Stomach (tissue), 4 donors: ENCODE measurements at regions not wholly inside any gene's neighbourhood (a gene's known extent, or its start where the extent isn't known, plus 50 kb on each side); places are given as distances from the start of the nearest gene placed in this dataset.

ENCODE experiments used
- CTCF ChIP-seq, 7 experiments: fragments of 450-650 bp in 4 of 7; fragments of 200-600 bp in 3 of 7; sonication (generic) in 3 of 7; IDR thresholded peaks; one replicate each; pipeline ENCODE4 v1.5.1; 2016 to 2019; ENCODE audit warnings: antibody characterized with exemption in 7 of 7, control low read depth in 2 of 7, mild to moderate bottlenecking in 1 of 7
- EP300 ChIP-seq: sonication (generic); formaldehyde crosslinking; IDR thresholded peaks from one replicate; pipeline ENCODE4 v1.6.1; 2017; ENCODE audit warnings: antibody characterized with exemption
- POLR2A ChIP-seq, 4 donors: fragments of 450-650 bp; IDR thresholded peaks; one replicate each; pipeline ENCODE4 v1.6.1; 2016; ENCODE audit warnings: antibody characterized with exemption in 4 of 4, control low read depth in 2 of 4, mild to moderate bottlenecking in 1 of 4, moderate library complexity in 1 of 4
- POLR2AphosphoS5 ChIP-seq, 3 donors: sonication (generic); formaldehyde crosslinking; IDR thresholded peaks; one replicate each; pipeline ENCODE4 v1.6.1; 2016; ENCODE audit warnings: antibody characterized with exemption in 3 of 3

GRCh38 chr5:74112372-74113195, 486.6 kb downstream of the ARHGEF28 start:
- TF ChIP-seq CTCF (IDR thresholded peaks at IDR 0.05) (no peak), POLR2A (IDR thresholded peaks at IDR 0.05) (no peak), POLR2AphosphoS5 (IDR thresholded peaks at IDR 0.05) (no peak), EP300 (no peak)
